H1 (cell line): ENCODE measurements at regions not wholly inside any gene's neighbourhood (a gene's known extent, or its start where the extent isn't known, plus 50 kb on each side); places are given as distances from the start of the nearest gene placed in this dataset.

Source experiments
- CTCF ChIA-PET: fragments of 300-600 bp; sonication (Branson Sonifier 250); formaldehyde crosslinking; loops from one replicate; lab custom pipeline; 2021; ENCODE audit not compliant: partially characterized antibody; lab: Charles Lee
- POLR2A ChIA-PET: fragments of 300-600 bp; sonication (Branson Sonifier 250); formaldehyde crosslinking; loops from one replicate; lab custom pipeline; 2021; ENCODE audit warnings: inconsistent platforms; ENCODE audit not compliant: partially characterized antibody; lab: Charles Lee
- DNase-seq, 2 experiments: peaks; one replicate each; pipeline versions ENCODE4 v3.0.0 to v3.0.0-alpha.2; 2010 to 2022; ENCODE audit warnings: low spot score in 2 of 2, low read depth in 1 of 2, mixed read lengths in 1 of 2
- FAIRE-seq: peaks from 2 replicates; lab custom pipeline; 2011; peaks lifted over from hg19 to GRCh38; lab: Jason Lieb, UNC
- H2AFZ ChIP-seq: 2 replicates; pipeline ENCODE4 v1.8.1; 2012; ENCODE audit warnings: low read length, inconsistent platforms
- H2AK5ac ChIP-seq: 2 replicates; pipeline ENCODE4 v1.6.1; 2013; ENCODE audit warnings: low read depth, low read length
- H2BK120ac ChIP-seq: replicated peaks from 2 replicates; pipeline ENCODE3; 2013; ENCODE audit warnings: low read depth, low read length, inconsistent platforms
- H2BK12ac ChIP-seq: 2 replicates; pipeline ENCODE4 v1.6.1; 2013; ENCODE audit warnings: low read depth, low read length
- H2BK15ac ChIP-seq: 2 replicates; pipeline ENCODE4 v1.6.1; 2013; ENCODE audit warnings: low read length
- H2BK20ac ChIP-seq: 2 replicates; pipeline ENCODE4 v1.6.1; 2013; ENCODE audit warnings: low read length
- H2BK5ac ChIP-seq: 2 replicates; pipeline ENCODE4 v1.6.1; 2013; ENCODE audit warnings: low read depth, low read length
- H3K14ac ChIP-seq: 2 replicates; pipeline ENCODE4 v1.6.1; 2013; ENCODE audit warnings: inconsistent platforms; ENCODE audit not compliant: insufficient read length
- H3K18ac ChIP-seq: 2 replicates; pipeline ENCODE4 v1.6.1; 2013; ENCODE audit warnings: low read length; ENCODE audit errors: extremely low read depth
- H3K23ac ChIP-seq: 2 replicates; pipeline ENCODE4 v1.6.1; 2013; ENCODE audit warnings: inconsistent platforms; ENCODE audit not compliant: insufficient read length
- H3K23me2 ChIP-seq: 2 replicates; pipeline ENCODE4 v1.6.1; 2013; ENCODE audit warnings: low read depth, low read length
- H3K27ac ChIP-seq: 2 replicates; pipeline ENCODE4 v1.6.1; 2011; ENCODE audit warnings: low read depth, low read length, inconsistent platforms
- H3K27me3 ChIP-seq, 4 experiments: replicated peaks in 1 of 4; 1 replicate in 1 of 4; 2 replicates in 3 of 4; pipeline versions ENCODE4 v1.6.1 to v1.8.1; 2011 to 2013; ENCODE audit warnings: low read length in 3 of 4, mild to moderate bottlenecking in 3 of 4, inconsistent platforms in 2 of 4, mixed read lengths in 2 of 4, moderate library complexity in 1 of 4; ENCODE audit not compliant: control insufficient read depth in 3 of 4, insufficient read depth in 3 of 4; ENCODE audit errors: extremely low read depth in 1 of 4
- H3K36me3 ChIP-seq, 4 experiments: 2 replicates each; pipeline versions ENCODE4 v1.6.1 to v1.8.1; 2011 to 2013; ENCODE audit warnings: mild to moderate bottlenecking in 4 of 4, low read length in 3 of 4, moderate library complexity in 2 of 4, control low read depth in 1 of 4, inconsistent platforms in 1 of 4; ENCODE audit not compliant: insufficient read depth in 4 of 4, control insufficient read depth in 2 of 4
- H3K4ac ChIP-seq: replicated peaks from 2 replicates; pipeline ENCODE3; 2013; ENCODE audit warnings: low read length, low read depth, mixed read lengths, inconsistent platforms; ENCODE audit not compliant: insufficient read length
- H3K4me1 ChIP-seq, 4 experiments: replicated peaks in 1 of 4; 1 replicate in 1 of 4; 2 replicates in 3 of 4; pipeline versions ENCODE4 v1.6.1 to v1.8.1; 2011 to 2013; ENCODE audit warnings: low read length in 3 of 4, inconsistent platforms in 2 of 4, mixed read lengths in 1 of 4; ENCODE audit not compliant: insufficient read depth in 4 of 4, control insufficient read depth in 3 of 4
- H3K4me2 ChIP-seq, 2 experiments: 2 replicates each; pipeline versions ENCODE4 v1.6.1 to v1.8.1; 2011 to 2013; ENCODE audit warnings: low read depth in 2 of 2, low read length in 2 of 2, control low read depth in 1 of 2, inconsistent platforms in 1 of 2, mild to moderate bottlenecking in 1 of 2; ENCODE audit not compliant: insufficient read depth in 1 of 2
- H3K4me3 ChIP-seq, 4 experiments: fragments of 200-600, 300-600 bp in 1 of 4; sonication (generic), shearing (Covaris generic), sonication (Bioruptor Twin) in 1 of 4; 2 replicates each; pipeline versions ENCODE4 v1.5.1 to v1.8.1; 2011 to 2016; ENCODE audit warnings: low read length in 4 of 4, low read depth in 3 of 4, control low read depth in 2 of 4, inconsistent platforms in 2 of 4, mild to moderate bottlenecking in 2 of 4, mixed read lengths in 1 of 4, moderate library complexity in 1 of 4; ENCODE audit not compliant: insufficient read depth in 2 of 4; ENCODE audit errors: extremely low read depth in 1 of 4
- H3K56ac ChIP-seq: replicated peaks from 2 replicates; pipeline ENCODE3; 2013; ENCODE audit warnings: low read depth, mild to moderate bottlenecking, mixed read lengths, low read length, inconsistent platforms; ENCODE audit not compliant: insufficient read length
- H3K79me1 ChIP-seq: 2 replicates; pipeline ENCODE4 v1.6.1; 2013; ENCODE audit warnings: low read depth, low read length, control low read depth
- H3K79me2 ChIP-seq, 2 experiments: 2 replicates each; pipeline versions ENCODE4 v1.6.1 to v1.8.1; 2012 to 2013; ENCODE audit warnings: low read length in 2 of 2, mild to moderate bottlenecking in 2 of 2, inconsistent platforms in 1 of 2; ENCODE audit not compliant: insufficient read depth in 2 of 2, control insufficient read depth in 1 of 2
- H3K9ac ChIP-seq, 4 experiments: replicated peaks in 1 of 4; 1 replicate in 1 of 4; 2 replicates in 3 of 4; pipeline versions ENCODE4 v1.6.1 to v1.8.1; 2011 to 2013; ENCODE audit warnings: low read depth in 3 of 4, low read length in 3 of 4, control low read depth in 2 of 4, mild to moderate bottlenecking in 2 of 4, moderate library complexity in 2 of 4, inconsistent platforms in 1 of 4; ENCODE audit errors: extremely low read depth in 1 of 4
- H3K9me3 ChIP-seq, 2 experiments: 2 replicates each; pipeline versions ENCODE4 v1.6.1 to v1.8.1; 2012 to 2013; ENCODE audit warnings: mild to moderate bottlenecking in 2 of 2, moderate library complexity in 2 of 2, control low read depth in 1 of 2, inconsistent platforms in 1 of 2, low read depth in 1 of 2, low read length in 1 of 2, mixed read lengths in 1 of 2; ENCODE audit not compliant: insufficient read depth in 2 of 2
- H4K20me1 ChIP-seq, 2 experiments: replicated peaks in 1 of 2; 2 replicates each; pipeline versions ENCODE3 to v1.8.1; 2011 to 2013; ENCODE audit warnings: inconsistent platforms in 2 of 2, low read length in 2 of 2, mild to moderate bottlenecking in 1 of 2; ENCODE audit not compliant: insufficient read depth in 2 of 2, control insufficient read depth in 1 of 2
- H4K5ac ChIP-seq: 2 replicates; pipeline ENCODE4 v1.6.1; 2013; ENCODE audit warnings: low read length, low read depth, mixed read lengths, inconsistent platforms; ENCODE audit not compliant: insufficient read length
- H4K8ac ChIP-seq: 2 replicates; pipeline ENCODE4 v1.8.0; 2013; ENCODE audit warnings: mild to moderate bottlenecking, moderate library complexity, low read length, inconsistent platforms; ENCODE audit not compliant: insufficient read depth; ENCODE audit errors: extremely low read depth
- H4K91ac ChIP-seq: replicated peaks from 2 replicates; pipeline ENCODE3; 2013; ENCODE audit warnings: low read length, mixed read lengths, inconsistent platforms; ENCODE audit not compliant: insufficient read length
- EZH2 ChIP-seq: fragments of 200-600 bp; sonication (generic); IDR thresholded peaks from 2 replicates; pipeline ENCODE4 v1.7.1; 2012; ENCODE audit warnings: low read depth, mild to moderate bottlenecking, moderate library complexity, low read length, inconsistent platforms; ENCODE audit not compliant: severe bottlenecking
- KDM4A ChIP-seq: IDR thresholded peaks from one replicate; pipeline ENCODE4 v1.7.1; 2012; ENCODE audit warnings: low read depth, mild to moderate bottlenecking, moderate library complexity, low read length, inconsistent platforms; ENCODE audit not compliant: severe bottlenecking
- NANOG ChIP-seq: IDR thresholded peaks from 2 replicates; pipeline ENCODE4 v1.6.1; 2011; ENCODE audit warnings: low read length, low read depth, mild to moderate bottlenecking, inconsistent platforms; ENCODE audit not compliant: insufficient read depth, poor library complexity, severe bottlenecking
- POLR2AphosphoS5 ChIP-seq: IDR thresholded peaks from 2 replicates; pipeline ENCODE4 v1.6.1; 2011; ENCODE audit warnings: low read depth, low read length
- POU5F1 ChIP-seq: IDR thresholded peaks from 2 replicates; pipeline ENCODE4 v1.6.1; 2011; ENCODE audit warnings: low read depth, mild to moderate bottlenecking, low read length, moderate library complexity
- RNF2 ChIP-seq: fragments of 200-900, 300-1000 bp; sonication (generic); IDR thresholded peaks from 2 replicates; pipeline ENCODE4 v1.7.1; 2016; ENCODE audit warnings: borderline replicate concordance, low read depth, mild to moderate bottlenecking, antibody characterized with exemption, low read length; ENCODE audit not compliant: poor library complexity, severe bottlenecking; ENCODE audit errors: missing control alignments
- YY1 ChIP-seq: IDR thresholded peaks from 2 replicates; pipeline ENCODE4 v1.6.1; 2011; ENCODE audit warnings: low read depth, mild to moderate bottlenecking, low read length
- WGBS, 2 experiments: shearing (Covaris generic) in 1 of 2; methylation state at CpG; one replicate each; pipeline versions ENCODE4 v1.1.6 to v1.1.7; 2013 to 2015; ENCODE audit warnings: low lambda C conversion rate in 2 of 2, mixed read lengths in 2 of 2, inconsistent platforms in 1 of 2, low coverage in 1 of 2, missing lambda C conversion rate in 1 of 2; ENCODE audit not compliant: insufficient replicate concordance in 2 of 2, insufficient coverage in 1 of 2, insufficient read length in 1 of 2; ENCODE audit errors: extremely low coverage in 1 of 2, missing lambda C conversion rate in 1 of 2; 5-methylcytosine and 5-hydroxymethylcytosine counted together

GRCh38 chr2:161033059-161033660, 127.1 kb upstream of the TANK start:
- no peaks in the 10 kb centered on the region for H3K4me1 ChIP-seq
- no peak overlapping the region for H4K8ac ChIP-seq
- peaks cover 0 to 2% (median 0%) of the 10 kb centered on the region in 4 experiments; a peak in 1 of 7 replicates for H3K27me3 ChIP-seq
- no peak overlapping the region for H2BK12ac ChIP-seq
- no peak for DNase-seq
- H2AFZ ChIP-seq: no peak overlapping the region
- H3K56ac ChIP-seq: no peak overlapping the region
- no peaks in the 10 kb centered on the region for H3K79me1 ChIP-seq
- no peak overlapping the region for H2BK120ac ChIP-seq
- no peak overlapping the region for H3K9ac ChIP-seq
- H3K27ac ChIP-seq: no peak overlapping the region
- no peaks in the 10 kb centered on the region for H3K9me3 ChIP-seq
- H2BK20ac ChIP-seq: no peak overlapping the region
- no peak overlapping the region for H3K4ac ChIP-seq
- H2BK5ac ChIP-seq: no peak overlapping the region
- H4K91ac ChIP-seq: no peak overlapping the region
- no peaks in the 10 kb centered on the region for H3K36me3 ChIP-seq
- FAIRE-seq: no peak
- 89% methylated on average over 2 of the region's 2 CpGs; no CpG with 5 or more reads in 1 of the 2 experiments for WGBS, 2 experiments
- no peak overlapping the region for H4K5ac ChIP-seq
- H3K23me2 ChIP-seq: no peaks in the 10 kb centered on the region
- no peaks in the 10 kb centered on the region for H3K79me2 ChIP-seq
- ChIA-PET CTCF (interaction anchor here (0.8 kb wide), 1 partner anchor 31 kb away, joined by 3 read pairs; no protein-coding TSS in a partner anchor), POLR2A (no interaction called here)
- H3K4me3 ChIP-seq: no peak overlapping the region
- H3K4me2 ChIP-seq: no peak overlapping the region
- no peak overlapping the region for H2AK5ac ChIP-seq
- no peak overlapping the region for H3K18ac ChIP-seq
- H2BK15ac ChIP-seq: no peak overlapping the region
- H4K20me1 ChIP-seq: no peaks in the 10 kb centered on the region
- H3K14ac ChIP-seq: no peak overlapping the region
- no peak overlapping the region for H3K23ac ChIP-seq
- TF ChIP-seq YY1 (no peak), EZH2 (no peak), POLR2AphosphoS5 (no peak), KDM4A (no peak), POU5F1 (no peak), RNF2 (no peak), NANOG (no peak)
